Fibroblast of gingiva (primary cell): ENCODE measurements at regions not wholly inside any gene's neighbourhood (a gene's known extent, or its start where the extent isn't known, plus 50 kb on each side); places are given as distances from the start of the nearest gene placed in this dataset.

Source experiments
- DNase-seq: peaks from one replicate; pipeline ENCODE4 v3.0.0-alpha.2; 2011; ENCODE audit warnings: low read depth

- DNase-seq: no peak
These were observed 70.8 kb upstream of the NXT1 start for GRCh38 chr20:23279836-23280235.

GRCh38 chr20:23278172-23278571 is 72.4 kb upstream of the NXT1 start:
- no peak for DNase-seq

- DNase-seq: no peak
These were observed 73.3 kb upstream of the NXT1 start for GRCh38 chr20:23277316-23277715.

- DNase-seq: no peak
These were observed 76.8 kb upstream of the NXT1 start for GRCh38 chr20:23273776-23274175.

GRCh38 chr20:23272176-23273029 is 78.2 kb upstream of the NXT1 start:
- no peak for DNase-seq

- DNase-seq: no peak
These were observed 80.1 kb upstream of the NXT1 start for GRCh38 chr20:23270382-23270911.

GRCh38 chr20:23269954-23270353 is 80.6 kb upstream of the NXT1 start:
- DNase-seq: no peak

- DNase-seq: no peak
These were observed 81.7 kb upstream of the NXT1 start for GRCh38 chr20:23268792-23269354.

- DNase-seq: no peak
These were observed 82.7 kb upstream of the NXT1 start for GRCh38 chr20:23267909-23268308.

- no peak for DNase-seq
These were observed 83.8 kb upstream of the NXT1 start for GRCh38 chr20:23266530-23267398.

- no peak for DNase-seq
These were observed 85.4 kb upstream of the NXT1 start for GRCh38 chr20:23265226-23265625.

- no peak for DNase-seq
These were observed 86.0 kb upstream of the NXT1 start for GRCh38 chr20:23264545-23264944.

- DNase-seq: no peak
These were observed 90.3 kb upstream of the NXT1 start for GRCh38 chr20:23260181-23260840.

- no peak for DNase-seq
These were observed 91.9 kb upstream of the NXT1 start for GRCh38 chr20:23258747-23259121.

- DNase-seq: peak; percentile 61
These were observed 92.5 kb upstream of the NXT1 start for GRCh38 chr20:23257848-23258746.

- DNase-seq: no peak
These were observed 93.4 kb upstream of the NXT1 start for GRCh38 chr20:23257106-23257761.

- DNase-seq: no peak
These were observed 94.7 kb upstream of the NXT1 start for GRCh38 chr20:23255716-23256385.

GRCh38 chr20:23255106-23255505 is 95.5 kb upstream of the NXT1 start:
- no peak for DNase-seq

- DNase-seq: no peak
These were observed 96.1 kb upstream of the NXT1 start for GRCh38 chr20:23254505-23254904.

GRCh38 chr20:23254034-23254433 is 96.6 kb upstream of the NXT1 start:
- DNase-seq: no peak
